WTC11 (cell line): ENCODE measurements at regions not wholly inside any gene's neighbourhood (a gene's known extent, or its start where the extent isn't known, plus 50 kb on each side); places are given as distances from the start of the nearest gene placed in this dataset.

Experiments used
- ATAC-seq: fragments of 200-7000 bp; cut with Tn5 transposase; 2 replicates; pipeline ENCODE4 v1.10.0; 2021; ENCODE audit warnings: mild to moderate bottlenecking, moderate library complexity
- CTCF ChIA-PET: fragments of 300-600 bp; sonication (Branson Sonifier 250); formaldehyde crosslinking; loops from one replicate; lab custom pipeline; 2021; ENCODE audit warnings: antibody characterized with exemption; lab: Charles Lee
- POLR2A ChIA-PET: fragments of 350-600 bp; sonication (Branson Sonifier 250); formaldehyde crosslinking; loops from one replicate; lab custom pipeline; 2021; ENCODE audit warnings: antibody characterized with exemption; lab: Charles Lee
- DNase-seq: peaks from one replicate; pipeline ENCODE4 v3.0.0; 2021; ENCODE audit warnings: low spot score
- H3K27ac Mint-ChIP-seq: 2 replicates; pipeline ENCODE4 v1.8.0; 2021; ENCODE audit warnings: mixed read lengths
- H3K27me3 Mint-ChIP-seq: 2 replicates; pipeline ENCODE4 v1.8.0; 2021; ENCODE audit warnings: low read depth, mild to moderate bottlenecking, moderate library complexity, mixed read lengths
- H3K36me3 Mint-ChIP-seq: 2 replicates; pipeline ENCODE4 v1.8.0; 2021; ENCODE audit warnings: mixed read lengths
- H3K4me1 Mint-ChIP-seq: 2 replicates; pipeline ENCODE4 v1.8.0; 2022; ENCODE audit warnings: mixed read lengths
- H3K4me3 Mint-ChIP-seq: 2 replicates; pipeline ENCODE4 v1.8.0; 2021; ENCODE audit warnings: mild to moderate bottlenecking, moderate library complexity, mixed read lengths
- H3K9me3 Mint-ChIP-seq: 2 replicates; pipeline ENCODE4 v1.8.0; 2021; ENCODE audit warnings: mixed read lengths
- ATF1 ChIP-seq: sonication (generic); formaldehyde crosslinking; IDR thresholded peaks from 2 replicates; pipeline ENCODE4 v1.8.1; 2023; ENCODE audit warnings: mild to moderate bottlenecking, moderate library complexity, missing genetic modification reagents
- CREB1 ChIP-seq: sonication (generic); formaldehyde crosslinking; IDR thresholded peaks from 2 replicates; pipeline ENCODE4 v1.8.0; 2023; ENCODE audit warnings: mild to moderate bottlenecking, missing genetic modification reagents
- E2F1 ChIP-seq: sonication (generic); formaldehyde crosslinking; IDR thresholded peaks from 2 replicates; pipeline ENCODE4 v1.8.0; 2022; ENCODE audit warnings: mild to moderate bottlenecking, missing genetic modification reagents
- ESRRA ChIP-seq: sonication (generic); formaldehyde crosslinking; IDR thresholded peaks from 2 replicates; pipeline ENCODE4 v1.8.1; 2022; ENCODE audit warnings: mild to moderate bottlenecking, missing genetic modification reagents, borderline replicate concordance
- FOXJ3 ChIP-seq: sonication (generic); formaldehyde crosslinking; IDR thresholded peaks from 2 replicates; pipeline ENCODE4 v1.9.0; 2021; ENCODE audit warnings: missing genetic modification reagents, mild to moderate bottlenecking, borderline replicate concordance
- HMGXB4 ChIP-seq: sonication (generic); formaldehyde crosslinking; IDR thresholded peaks from 2 replicates; pipeline ENCODE4 v1.8.1; 2023; ENCODE audit warnings: mild to moderate bottlenecking, moderate library complexity, missing genetic modification reagents
- KAT7 ChIP-seq: sonication (generic); formaldehyde crosslinking; IDR thresholded peaks from 2 replicates; pipeline ENCODE4 v1.8.1; 2023; ENCODE audit warnings: missing genetic modification reagents, mild to moderate bottlenecking, borderline replicate concordance
- MXD4 ChIP-seq: fragments of 250-450 bp; sonication (Bioruptor Pico); IDR thresholded peaks from 2 replicates; pipeline ENCODE4 v1.8.0; 2021; ENCODE audit warnings: mild to moderate bottlenecking, moderate library complexity, borderline replicate concordance
- MYBL2 ChIP-seq: sonication (generic); formaldehyde crosslinking; IDR thresholded peaks from 2 replicates; pipeline ENCODE4 v1.8.1; 2023; ENCODE audit warnings: mild to moderate bottlenecking, moderate library complexity, missing genetic modification reagents
- NFE2L1 ChIP-seq: sonication (generic); formaldehyde crosslinking; IDR thresholded peaks from 2 replicates; pipeline ENCODE4 v1.8.1; 2023; ENCODE audit warnings: missing genetic modification reagents
- NFYB ChIP-seq: sonication (generic); formaldehyde crosslinking; conservative IDR thresholded peaks from 2 replicates; pipeline ENCODE4 v1.8.0; 2022; ENCODE audit warnings: low read depth, missing genetic modification reagents
- NR1H2 ChIP-seq: sonication (generic); formaldehyde crosslinking; IDR thresholded peaks from 2 replicates; pipeline ENCODE4 v1.9.0; 2021; ENCODE audit warnings: mild to moderate bottlenecking, moderate library complexity, missing genetic modification reagents
- SMAD3 ChIP-seq: sonication (generic); formaldehyde crosslinking; IDR thresholded peaks from 2 replicates; pipeline ENCODE4 v1.8.0; 2022; ENCODE audit warnings: missing genetic modification reagents, mild to moderate bottlenecking, borderline replicate concordance
- ZBTB21 ChIP-seq: sonication (generic); formaldehyde crosslinking; IDR thresholded peaks from 2 replicates; pipeline ENCODE4 v1.8.1; 2023; ENCODE audit warnings: mild to moderate bottlenecking, missing genetic modification reagents, borderline replicate concordance
- ZNF232 ChIP-seq: sonication (generic); formaldehyde crosslinking; IDR thresholded peaks from 2 replicates; pipeline ENCODE4 v1.8.0; 2022; ENCODE audit warnings: mild to moderate bottlenecking, missing genetic modification reagents
- ZNF416 ChIP-seq: fragments of 250-450 bp; sonication (Bioruptor Pico); IDR thresholded peaks from 2 replicates; pipeline ENCODE4 v1.9.0; 2021; ENCODE audit warnings: mild to moderate bottlenecking, inconsistent platforms
- TF ChIP-seq, protein P1 (sequence below): sonication (generic); formaldehyde crosslinking; IDR thresholded peaks from 2 replicates; pipeline ENCODE4 v1.8.0; 2022; ENCODE audit warnings: mild to moderate bottlenecking, missing genetic modification reagents
- TF ChIP-seq, protein P2 (sequence below): sonication (generic); formaldehyde crosslinking; IDR thresholded peaks from 2 replicates; pipeline ENCODE4 v1.8.0; 2022; ENCODE audit warnings: mild to moderate bottlenecking, missing genetic modification reagents
- TF ChIP-seq, protein P3 (sequence below): sonication (generic); formaldehyde crosslinking; IDR thresholded peaks from 2 replicates; pipeline ENCODE4 v1.8.0; 2022; ENCODE audit warnings: mild to moderate bottlenecking, missing genetic modification reagents
- TF ChIP-seq, protein P4 (sequence below): sonication (generic); formaldehyde crosslinking; IDR thresholded peaks from 2 replicates; pipeline ENCODE4 v1.8.0; 2023; ENCODE audit warnings: missing genetic modification reagents, mild to moderate bottlenecking, borderline replicate concordance
- TF ChIP-seq, protein P5 (sequence below): sonication (generic); formaldehyde crosslinking; IDR thresholded peaks from 2 replicates; pipeline ENCODE4 v1.8.1; 2022; ENCODE audit warnings: missing genetic modification reagents, borderline replicate concordance

DNA sequence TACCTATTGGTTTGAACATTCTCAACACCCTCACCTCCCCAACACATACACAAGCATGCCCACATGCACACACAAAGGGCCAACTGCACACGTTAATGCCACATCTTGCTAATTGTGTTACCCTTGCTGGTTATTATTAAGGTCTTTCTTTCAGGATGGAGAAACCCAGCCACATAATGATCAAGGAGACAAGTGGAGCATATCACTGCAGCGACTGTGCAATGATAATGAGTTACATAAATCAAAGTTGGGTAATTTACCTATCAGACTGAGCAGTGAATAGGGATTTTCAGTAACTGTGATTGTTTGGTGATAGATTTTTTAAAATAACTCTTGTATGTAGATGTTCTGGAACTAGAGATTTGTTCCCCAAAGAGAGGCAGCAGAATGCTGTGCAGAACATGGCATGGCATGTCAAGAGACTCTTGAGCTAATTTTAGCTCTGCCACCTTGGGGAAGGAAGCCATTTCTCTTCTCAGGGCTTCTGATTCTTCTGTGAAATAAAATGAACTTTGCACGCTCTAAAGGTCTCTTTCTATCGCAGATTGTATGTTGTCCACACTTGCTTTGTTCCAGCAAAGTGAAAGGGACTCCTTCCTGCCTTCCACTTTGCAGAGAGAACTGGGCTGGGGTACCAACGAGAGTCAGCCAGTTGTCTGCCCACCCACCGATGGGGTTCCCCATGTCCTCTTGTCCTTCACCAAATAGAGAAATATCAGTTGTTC is 126.0 kb upstream of the CAMK1G start (continued):
- TF ChIP-seq MXD4 (CRISPR knock-in tag), result no peak
- TF ChIP-seq, protein P1, sequence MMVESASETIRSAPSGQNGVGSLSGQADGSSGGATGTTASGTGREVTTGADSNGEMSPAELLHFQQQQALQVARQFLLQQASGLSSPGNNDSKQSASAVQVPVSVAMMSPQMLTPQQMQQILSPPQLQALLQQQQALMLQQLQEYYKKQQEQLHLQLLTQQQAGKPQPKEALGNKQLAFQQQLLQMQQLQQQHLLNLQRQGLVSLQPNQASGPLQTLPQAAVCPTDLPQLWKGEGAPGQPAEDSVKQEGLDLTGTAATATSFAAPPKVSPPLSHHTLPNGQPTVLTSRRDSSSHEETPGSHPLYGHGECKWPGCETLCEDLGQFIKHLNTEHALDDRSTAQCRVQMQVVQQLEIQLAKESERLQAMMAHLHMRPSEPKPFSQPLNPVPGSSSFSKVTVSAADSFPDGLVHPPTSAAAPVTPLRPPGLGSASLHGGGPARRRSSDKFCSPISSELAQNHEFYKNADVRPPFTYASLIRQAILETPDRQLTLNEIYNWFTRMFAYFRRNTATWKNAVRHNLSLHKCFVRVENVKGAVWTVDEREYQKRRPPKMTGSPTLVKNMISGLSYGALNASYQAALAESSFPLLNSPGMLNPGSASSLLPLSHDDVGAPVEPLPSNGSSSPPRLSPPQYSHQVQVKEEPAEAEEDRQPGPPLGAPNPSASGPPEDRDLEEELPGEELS, result no peak
- TF ChIP-seq NR1H2 (CRISPR knock-in tag), result no peak
- TF ChIP-seq FOXJ3, result no peak
- TF ChIP-seq ZBTB21, result no peak
- TF ChIP-seq SMAD3, result no peak

DNA sequence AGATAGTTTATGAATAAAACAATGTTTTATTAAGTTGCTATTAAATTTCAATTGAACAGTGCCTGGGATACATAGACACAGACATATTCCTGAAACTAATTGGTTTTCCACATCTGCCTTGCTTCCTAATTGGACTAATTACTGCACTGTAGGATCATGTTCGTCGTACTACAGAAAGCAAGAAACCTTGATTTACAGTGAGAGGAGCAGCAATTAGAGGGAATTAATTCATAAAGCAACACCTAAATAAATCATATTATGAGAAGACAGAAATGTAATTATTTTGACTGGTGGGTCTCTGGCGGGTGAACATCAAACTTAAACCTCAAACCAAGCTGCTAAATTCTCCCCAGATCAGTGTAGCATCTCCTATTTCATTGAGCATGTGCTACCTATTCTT is 124.6 kb upstream of the CAMK1G start:
- ChIA-PET POLR2A (no interaction called here), CTCF (interaction anchor here (1.2 to 1.5 kb wide), 2 partner anchors 107 to 117 kb away, joined by 3 to 4 read pairs; no protein-coding TSS in a partner anchor)
- Mint-ChIP-seq H3K27me3 (peaks cover 9% of the 10 kb centered on the region), H3K27ac (no peak overlapping the region), H3K9me3 (peaks cover 48% of the 10 kb centered on the region), H3K36me3 (peaks cover 81% of the 10 kb centered on the region), H3K4me1 (peaks cover 27% of the 10 kb centered on the region), H3K4me3 (no peak overlapping the region)
- no peak for ATAC-seq
- TF ChIP-seq ZNF416 (CRISPR knock-in tag), result no peak
- no peak for TF ChIP-seq HMGXB4 (CRISPR knock-in tag)
- no peak for TF ChIP-seq NFYB
- TF ChIP-seq, protein P2, sequence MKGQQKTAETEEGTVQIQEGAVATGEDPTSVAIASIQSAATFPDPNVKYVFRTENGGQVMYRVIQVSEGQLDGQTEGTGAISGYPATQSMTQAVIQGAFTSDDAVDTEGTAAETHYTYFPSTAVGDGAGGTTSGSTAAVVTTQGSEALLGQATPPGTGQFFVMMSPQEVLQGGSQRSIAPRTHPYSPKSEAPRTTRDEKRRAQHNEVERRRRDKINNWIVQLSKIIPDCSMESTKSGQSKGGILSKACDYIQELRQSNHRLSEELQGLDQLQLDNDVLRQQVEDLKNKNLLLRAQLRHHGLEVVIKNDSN (CRISPR knock-in tag), result no peak
- no peak for TF ChIP-seq ATF1
- no peak for TF ChIP-seq KAT7 (CRISPR knock-in tag)
- no peak for TF ChIP-seq CREB1 (CRISPR knock-in tag)
- no peak for TF ChIP-seq MYBL2 (CRISPR knock-in tag)
- TF ChIP-seq, protein P3, sequence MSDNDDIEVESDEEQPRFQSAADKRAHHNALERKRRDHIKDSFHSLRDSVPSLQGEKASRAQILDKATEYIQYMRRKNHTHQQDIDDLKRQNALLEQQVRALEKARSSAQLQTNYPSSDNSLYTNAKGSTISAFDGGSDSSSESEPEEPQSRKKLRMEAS (CRISPR knock-in tag), result no peak
- TF ChIP-seq ZNF232 (CRISPR knock-in tag), result no peak
- TF ChIP-seq E2F1, result no peak
- no peak for TF ChIP-seq NFE2L1
- TF ChIP-seq, protein P4, sequence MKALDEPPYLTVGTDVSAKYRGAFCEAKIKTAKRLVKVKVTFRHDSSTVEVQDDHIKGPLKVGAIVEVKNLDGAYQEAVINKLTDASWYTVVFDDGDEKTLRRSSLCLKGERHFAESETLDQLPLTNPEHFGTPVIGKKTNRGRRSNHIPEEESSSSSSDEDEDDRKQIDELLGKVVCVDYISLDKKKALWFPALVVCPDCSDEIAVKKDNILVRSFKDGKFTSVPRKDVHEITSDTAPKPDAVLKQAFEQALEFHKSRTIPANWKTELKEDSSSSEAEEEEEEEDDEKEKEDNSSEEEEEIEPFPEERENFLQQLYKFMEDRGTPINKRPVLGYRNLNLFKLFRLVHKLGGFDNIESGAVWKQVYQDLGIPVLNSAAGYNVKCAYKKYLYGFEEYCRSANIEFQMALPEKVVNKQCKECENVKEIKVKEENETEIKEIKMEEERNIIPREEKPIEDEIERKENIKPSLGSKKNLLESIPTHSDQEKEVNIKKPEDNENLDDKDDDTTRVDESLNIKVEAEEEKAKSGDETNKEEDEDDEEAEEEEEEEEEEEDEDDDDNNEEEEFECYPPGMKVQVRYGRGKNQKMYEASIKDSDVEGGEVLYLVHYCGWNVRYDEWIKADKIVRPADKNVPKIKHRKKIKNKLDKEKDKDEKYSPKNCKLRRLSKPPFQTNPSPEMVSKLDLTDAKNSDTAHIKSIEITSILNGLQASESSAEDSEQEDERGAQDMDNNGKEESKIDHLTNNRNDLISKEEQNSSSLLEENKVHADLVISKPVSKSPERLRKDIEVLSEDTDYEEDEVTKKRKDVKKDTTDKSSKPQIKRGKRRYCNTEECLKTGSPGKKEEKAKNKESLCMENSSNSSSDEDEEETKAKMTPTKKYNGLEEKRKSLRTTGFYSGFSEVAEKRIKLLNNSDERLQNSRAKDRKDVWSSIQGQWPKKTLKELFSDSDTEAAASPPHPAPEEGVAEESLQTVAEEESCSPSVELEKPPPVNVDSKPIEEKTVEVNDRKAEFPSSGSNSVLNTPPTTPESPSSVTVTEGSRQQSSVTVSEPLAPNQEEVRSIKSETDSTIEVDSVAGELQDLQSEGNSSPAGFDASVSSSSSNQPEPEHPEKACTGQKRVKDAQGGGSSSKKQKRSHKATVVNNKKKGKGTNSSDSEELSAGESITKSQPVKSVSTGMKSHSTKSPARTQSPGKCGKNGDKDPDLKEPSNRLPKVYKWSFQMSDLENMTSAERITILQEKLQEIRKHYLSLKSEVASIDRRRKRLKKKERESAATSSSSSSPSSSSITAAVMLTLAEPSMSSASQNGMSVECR, result no peak
- TF ChIP-seq, protein P5, sequence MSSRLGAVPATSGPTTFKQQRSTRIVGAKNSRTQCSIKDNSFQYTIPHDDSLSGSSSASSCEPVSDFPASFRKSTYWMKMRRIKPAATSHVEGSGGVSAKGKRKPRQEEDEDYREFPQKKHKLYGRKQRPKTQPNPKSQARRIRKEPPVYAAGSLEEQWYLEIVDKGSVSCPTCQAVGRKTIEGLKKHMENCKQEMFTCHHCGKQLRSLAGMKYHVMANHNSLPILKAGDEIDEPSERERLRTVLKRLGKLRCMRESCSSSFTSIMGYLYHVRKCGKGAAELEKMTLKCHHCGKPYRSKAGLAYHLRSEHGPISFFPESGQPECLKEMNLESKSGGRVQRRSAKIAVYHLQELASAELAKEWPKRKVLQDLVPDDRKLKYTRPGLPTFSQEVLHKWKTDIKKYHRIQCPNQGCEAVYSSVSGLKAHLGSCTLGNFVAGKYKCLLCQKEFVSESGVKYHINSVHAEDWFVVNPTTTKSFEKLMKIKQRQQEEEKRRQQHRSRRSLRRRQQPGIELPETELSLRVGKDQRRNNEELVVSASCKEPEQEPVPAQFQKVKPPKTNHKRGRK, result no peak
- TF ChIP-seq ESRRA (CRISPR knock-in tag), result no peak
- DNase-seq, result no peak
